GM12892 (cell line): ENCODE measurements at regions not wholly inside any gene's neighbourhood (a gene's known extent, or its start where the extent isn't known, plus 50 kb on each side); places are given as distances from the start of the nearest gene placed in this dataset.
"Not testable (repeated sequence)": the region's sequence is repeated elsewhere in the genome, so short reads cannot be mapped to it uniquely, and the experiment has no call there.

Experiments
- DNase-seq: peaks from one replicate; pipeline ENCODE4 v3.0.0; 2011; ENCODE audit not compliant: insufficient read length
- FAIRE-seq: peaks from 2 replicates; lab custom pipeline; 2011; peaks lifted over from hg19 to GRCh38; lab: Jason Lieb, UNC
- POLR2A ChIP-seq: IDR thresholded peaks from 2 replicates; pipeline ENCODE4 v1.6.1; 2011; ENCODE audit warnings: low read depth, low read length, control low read depth
- POLR2AphosphoS5 ChIP-seq: IDR thresholded peaks from 2 replicates; pipeline ENCODE4 v1.6.1; 2011; ENCODE audit warnings: low read depth, low read length, control low read depth
- TAF1 ChIP-seq: IDR thresholded peaks from 2 replicates; pipeline ENCODE4 v1.6.1; 2011; ENCODE audit warnings: low read depth, mild to moderate bottlenecking, control low read depth, low read length, borderline replicate concordance

- FAIRE-seq (no peak), DNase-seq (no peak)
Measured at GRCh38 chr2:188024811-188025210, 266.9 kb upstream of the GULP1 start.

GRCh38 chr2:188028739-188029138 is 262.9 kb upstream of the GULP1 start:
- FAIRE-seq: no peak
- TF ChIP-seq POLR2A: no peak
- TF ChIP-seq POLR2AphosphoS5: no peak
- TF ChIP-seq TAF1: no peak

More at GRCh38 chr2:188024811-188025210, 266.9 kb upstream of the GULP1 start:
- TF ChIP-seq POLR2A (no peak), TAF1 (no peak), POLR2AphosphoS5 (no peak)

GRCh38 chr2:188032306-188032705 is 259.4 kb upstream of the GULP1 start:
- FAIRE-seq (no peak), DNase-seq (no peak)
- no peak for TF ChIP-seq POLR2AphosphoS5
- TF ChIP-seq POLR2A: no peak
- TF ChIP-seq TAF1: no peak

More at GRCh38 chr2:188028739-188029138, 262.9 kb upstream of the GULP1 start:
- no peak for DNase-seq

- FAIRE-seq (no peak), DNase-seq (no peak)
- no peak for TF ChIP-seq POLR2A
- no peak for TF ChIP-seq POLR2AphosphoS5
- no peak for TF ChIP-seq TAF1
Measured at GRCh38 chr2:188032786-188033185, 258.9 kb upstream of the GULP1 start.

- not testable (repeated sequence) for FAIRE-seq
Measured at GRCh38 chr2:188033240-188033639, 258.4 kb upstream of the GULP1 start.

GRCh38 chr2:188034102-188034501 is 257.6 kb upstream of the GULP1 start:
- FAIRE-seq, DNase-seq: not testable (repeated sequence)

More at GRCh38 chr2:188033240-188033639, 258.4 kb upstream of the GULP1 start:
- DNase-seq: not testable (repeated sequence)

GRCh38 chr2:188035377-188035776 is 256.3 kb upstream of the GULP1 start:
- not testable (repeated sequence) for FAIRE-seq, DNase-seq

GRCh38 chr2:188036786-188037185 is 254.9 kb upstream of the GULP1 start:
- not testable (repeated sequence) for FAIRE-seq

GRCh38 chr2:188039307-188039706 is 252.4 kb upstream of the GULP1 start:
- DNase-seq (no peak), FAIRE-seq (no peak)
- TF ChIP-seq POLR2AphosphoS5 (no peak), TAF1 (no peak), POLR2A (no peak)

More at GRCh38 chr2:188036786-188037185, 254.9 kb upstream of the GULP1 start:
- not testable (repeated sequence) for DNase-seq

GRCh38 chr2:188042412-188042811 is 249.3 kb upstream of the GULP1 start:
- DNase-seq (no peak), FAIRE-seq (no peak)
- TF ChIP-seq POLR2AphosphoS5 (no peak), POLR2A (no peak), TAF1 (no peak)

GRCh38 chr2:188045016-188045415 is 246.7 kb upstream of the GULP1 start:
- TF ChIP-seq POLR2AphosphoS5 (no peak), POLR2A (no peak), TAF1 (no peak)
- no peak for FAIRE-seq
- DNase-seq: no peak

GRCh38 chr2:188046437-188046836 is 245.2 kb upstream of the GULP1 start:
- TF ChIP-seq POLR2A (no peak), POLR2AphosphoS5 (no peak), TAF1 (no peak)
- FAIRE-seq: no peak
- DNase-seq: no peak

GRCh38 chr2:188047735-188048134 is 243.9 kb upstream of the GULP1 start:
- DNase-seq: no peak
- no peak for FAIRE-seq
- TF ChIP-seq POLR2A: no peak
- no peak for TF ChIP-seq TAF1
- TF ChIP-seq POLR2AphosphoS5: no peak
